ENCODE measurements at regions not wholly inside any gene's neighbourhood (a gene's known extent, or its start where the extent isn't known, plus 50 kb on each side); places are given as distances from the start of the nearest gene placed in this dataset.

DNA sequence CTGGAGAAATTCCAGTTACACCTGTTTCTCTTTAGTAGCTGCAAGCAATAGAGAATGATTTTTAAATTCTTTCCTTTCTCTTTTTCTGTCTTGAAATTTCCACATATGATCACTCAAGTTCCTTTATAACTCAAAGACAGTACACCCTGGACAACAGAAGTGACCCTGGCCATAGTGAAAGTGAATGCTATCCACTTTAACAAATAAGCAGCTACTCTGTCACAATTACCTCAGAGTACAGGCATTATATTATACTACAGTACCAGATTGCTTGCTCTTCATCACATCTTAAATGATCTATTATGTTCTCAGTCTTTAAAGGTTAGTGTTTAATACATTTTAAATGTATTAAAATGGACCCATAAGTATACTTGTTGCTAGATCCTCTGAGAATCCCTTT is 136.2 kb downstream of the KLF12 start:
- no peak for ATAC-seq

DNA sequence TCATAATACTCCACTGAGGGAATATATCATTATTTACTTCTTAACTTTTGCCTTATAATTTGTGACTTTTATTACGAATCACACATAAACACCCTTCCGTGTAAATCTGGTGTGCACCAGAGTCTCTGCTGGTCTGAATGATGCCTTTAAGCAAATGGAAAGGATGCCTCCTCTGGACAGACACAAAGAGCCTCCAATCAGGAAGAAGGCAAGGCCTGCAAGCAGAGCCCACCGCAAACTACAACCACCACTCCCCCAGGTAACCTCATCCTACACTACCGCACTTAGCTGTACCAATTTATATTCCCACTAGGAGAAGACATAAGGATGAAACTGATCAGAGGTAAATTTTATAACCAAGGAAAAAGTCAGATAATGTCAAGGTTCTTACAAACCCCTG is 137.6 kb downstream of the KLF12 start:
- ATAC-seq = no peak

DNA sequence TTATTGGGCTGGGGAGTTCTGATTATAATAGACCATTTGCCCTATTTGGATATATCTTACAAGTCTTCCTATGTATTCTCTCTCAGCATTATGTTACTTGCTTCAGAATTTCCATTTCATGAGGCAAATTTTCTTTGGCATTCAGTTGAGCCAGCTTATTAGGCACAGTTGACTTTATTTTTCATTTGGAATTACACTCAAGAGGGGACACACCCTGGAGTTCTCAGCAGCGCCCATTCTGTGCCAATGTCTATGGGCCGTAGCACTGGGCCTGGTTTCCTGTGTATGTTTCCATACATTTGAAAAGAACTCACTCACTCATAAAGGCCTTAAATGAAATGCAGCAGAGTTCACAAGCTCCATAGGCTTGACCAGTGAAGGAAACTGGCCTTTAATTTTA is 138.5 kb downstream of the KLF12 start:
- ATAC-seq = no peak

DNA sequence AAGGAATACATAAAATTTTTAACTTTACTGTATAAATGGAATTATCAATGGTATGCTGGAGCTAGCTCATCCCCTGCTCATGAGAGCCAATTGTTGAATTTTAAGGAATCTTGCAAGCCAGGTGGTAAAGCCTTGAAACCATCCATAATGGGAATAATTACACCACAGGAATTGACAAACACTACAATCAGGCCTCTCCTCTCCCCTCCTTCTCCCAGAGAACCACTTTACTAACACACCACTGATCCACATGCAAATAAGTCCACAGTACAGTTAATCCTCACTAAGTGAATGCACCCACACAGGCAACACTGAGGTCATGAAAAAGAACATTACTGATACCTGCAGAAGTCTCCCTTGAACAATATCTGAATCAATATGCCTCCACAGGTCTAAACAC is 140.5 kb downstream of the KLF12 start:
- ATAC-seq = peak; percentile 35

DNA sequence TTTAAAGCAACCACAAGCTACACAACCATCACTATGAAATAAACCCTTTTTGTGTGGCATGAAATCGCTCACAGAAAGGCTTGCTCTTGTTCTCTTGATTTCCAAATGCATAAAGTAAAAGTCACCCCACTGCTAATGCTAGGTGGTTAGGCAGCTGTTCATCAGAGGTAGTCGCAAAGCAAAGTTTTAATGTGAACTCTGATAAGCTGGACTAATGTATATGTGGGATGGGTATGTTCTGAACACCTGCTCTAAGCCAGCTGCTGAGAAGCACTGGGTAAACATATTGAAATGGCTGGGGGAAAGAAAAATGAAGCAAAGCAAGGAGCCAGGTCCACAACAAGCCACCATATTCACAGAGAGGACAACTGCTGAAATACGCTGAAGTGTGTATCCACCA is 142.3 kb downstream of the KLF12 start:
- ATAC-seq = no peak

DNA sequence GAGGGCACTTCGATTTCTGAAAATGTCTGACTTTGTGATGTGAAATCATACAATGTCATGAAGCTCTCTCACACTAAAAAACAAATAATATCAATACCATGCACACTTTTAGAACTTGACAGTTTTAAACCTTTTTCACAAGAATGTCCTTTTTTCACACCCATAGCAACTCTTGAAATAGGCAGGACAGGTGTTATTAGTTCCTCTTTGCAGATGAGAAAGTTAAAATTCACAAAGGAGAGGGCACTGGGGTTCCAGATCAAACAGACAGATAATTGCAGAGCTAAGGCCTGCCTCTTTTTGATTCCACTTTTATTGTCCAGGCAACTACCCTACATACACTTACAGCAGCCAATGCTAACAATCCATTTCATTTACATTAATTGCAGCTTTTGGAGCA is 142.8 kb downstream of the KLF12 start:
- no peak for ATAC-seq

DNA sequence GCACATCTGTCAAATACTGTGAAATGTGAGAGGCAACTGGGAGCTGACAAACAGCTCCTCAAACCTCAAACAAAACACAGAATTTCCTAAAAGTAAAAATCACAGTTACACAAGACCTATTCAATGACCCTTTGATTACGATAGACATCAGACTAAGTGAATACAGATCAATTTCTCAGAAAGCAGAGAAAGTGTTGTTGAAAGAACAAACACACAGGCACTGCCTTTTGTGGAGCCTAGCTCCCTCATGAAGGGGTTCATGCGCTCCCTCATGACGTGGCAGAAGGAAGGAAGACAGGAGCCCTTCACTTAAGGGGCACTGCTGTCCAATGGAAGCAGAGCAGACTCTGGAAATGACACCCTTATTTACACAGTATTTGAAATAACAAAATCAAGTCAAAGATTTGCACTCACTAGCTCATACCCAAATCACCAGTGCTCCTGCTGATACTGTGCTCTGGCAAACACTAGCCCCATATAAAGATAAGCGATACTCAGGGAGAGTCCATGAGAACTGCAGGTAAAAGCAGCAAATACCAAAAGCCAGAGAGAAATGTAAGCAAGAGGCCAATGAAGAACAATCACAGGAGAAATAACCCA is 144.9 kb downstream of the KLF12 start:
- ATAC-seq = no peak

DNA sequence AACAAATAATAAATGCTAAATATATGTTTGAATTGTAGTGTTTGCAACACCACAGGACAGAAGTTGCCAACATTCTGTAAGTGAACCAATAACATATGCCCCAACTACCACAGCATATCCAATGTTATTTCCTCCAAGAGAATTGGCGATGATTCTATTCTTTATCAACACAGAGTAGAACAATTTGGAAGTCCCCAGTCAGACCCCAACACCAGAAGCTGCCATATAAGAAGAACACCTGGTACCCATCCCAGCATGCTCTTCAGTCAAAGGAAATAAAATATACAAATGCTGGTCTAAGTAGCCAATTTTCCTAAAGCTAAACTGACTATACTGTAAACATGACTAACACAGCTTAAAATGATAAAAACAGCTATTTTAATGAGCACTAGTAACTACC is 145.7 kb downstream of the KLF12 start:
- ATAC-seq = no peak

DNA sequence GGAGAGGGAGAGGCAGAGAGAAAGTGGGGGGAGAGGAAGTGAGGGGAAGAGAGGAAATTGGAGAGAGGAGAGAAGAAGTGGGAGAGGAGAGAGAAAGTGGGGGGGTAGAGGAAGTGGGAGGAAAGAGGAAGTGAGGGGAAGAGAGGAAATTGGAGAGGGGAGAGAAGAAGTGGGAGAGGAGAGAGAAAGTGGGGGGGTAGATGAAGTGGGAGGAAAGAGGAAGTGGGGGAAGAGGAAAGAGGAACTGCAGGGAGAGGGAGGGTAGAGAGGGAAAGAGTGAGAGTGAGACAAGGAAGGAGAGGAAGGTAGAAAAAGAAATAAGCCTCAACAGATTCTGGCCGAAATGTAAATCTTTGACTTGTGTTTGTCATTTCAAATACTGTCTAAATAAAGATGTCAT is 146.6 kb downstream of the KLF12 start:
- ATAC-seq = no peak

DNA sequence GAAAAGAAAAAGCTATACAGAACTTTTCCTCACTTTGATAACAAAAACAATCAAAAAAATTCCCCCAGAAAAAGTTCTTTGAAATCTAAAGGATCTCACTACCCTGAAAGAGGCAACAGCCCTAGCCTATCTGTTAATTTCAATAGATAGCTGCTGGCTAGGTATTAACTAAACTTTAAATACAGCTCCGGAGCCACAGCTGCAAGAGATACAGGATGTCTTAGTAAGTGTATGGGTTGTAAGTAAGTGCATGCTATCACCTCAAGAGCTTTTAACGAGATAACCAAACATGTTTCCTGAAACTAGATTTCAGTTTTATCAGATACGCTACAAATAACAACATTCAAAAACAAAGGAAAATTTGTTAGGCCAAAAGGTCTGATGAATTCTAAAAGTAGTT is 148.4 kb downstream of the KLF12 start:
- no peak for ATAC-seq

DNA sequence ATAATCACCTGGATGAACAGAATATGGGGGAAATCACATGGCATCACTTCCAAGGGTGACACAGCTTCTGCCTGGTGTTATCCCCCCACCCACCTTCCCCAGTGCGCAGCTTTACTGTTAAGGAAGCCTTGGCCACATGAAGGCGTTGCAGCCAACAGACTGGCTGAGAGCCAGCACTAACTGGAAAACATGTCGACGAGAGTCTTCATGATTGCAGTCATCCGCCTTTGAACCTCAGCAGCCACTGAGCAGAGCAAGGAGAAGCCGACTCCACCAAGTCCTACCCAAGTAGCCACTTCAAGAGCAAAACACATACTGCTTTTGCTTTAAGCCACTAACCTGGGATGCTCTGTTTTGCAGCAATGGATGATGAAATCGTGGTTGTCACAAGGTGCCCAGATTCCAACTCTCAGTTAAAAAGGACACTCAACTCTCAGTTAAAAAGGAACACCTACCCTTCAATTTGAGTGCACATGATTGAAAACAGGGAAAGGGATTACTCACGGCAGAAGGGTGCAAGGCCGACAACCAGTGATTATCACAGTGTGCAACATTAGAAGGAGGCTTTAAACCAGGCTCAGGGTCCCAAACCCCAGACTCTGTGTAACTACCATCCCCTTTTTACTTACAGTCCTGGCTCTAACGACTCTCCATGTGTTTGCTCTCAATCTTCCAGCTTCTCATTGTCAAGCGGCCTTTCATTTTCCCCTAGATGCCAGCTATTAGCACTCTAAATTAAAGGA is 149.1 kb downstream of the KLF12 start:
- no peak for ATAC-seq

DNA sequence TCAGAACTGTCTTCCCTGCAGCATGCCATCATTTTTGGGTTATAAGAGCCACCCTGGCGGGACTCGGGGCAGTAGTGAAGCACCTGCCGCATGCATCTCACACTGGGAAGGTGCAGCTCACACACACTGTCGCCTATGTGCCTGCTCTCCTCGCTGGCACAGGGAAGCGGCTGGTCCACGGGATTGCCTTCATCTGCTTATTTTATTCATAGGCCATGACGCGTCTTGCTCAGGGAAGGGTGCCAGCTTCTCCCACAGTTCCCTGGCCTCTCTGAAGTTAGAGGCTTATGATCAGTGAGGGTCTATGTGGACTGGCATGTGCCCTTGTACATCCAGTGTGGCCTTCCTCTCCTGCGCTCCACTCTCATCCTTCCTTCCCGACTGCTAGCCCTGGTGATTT is 150.0 kb downstream of the KLF12 start:
- ATAC-seq = no peak

DNA sequence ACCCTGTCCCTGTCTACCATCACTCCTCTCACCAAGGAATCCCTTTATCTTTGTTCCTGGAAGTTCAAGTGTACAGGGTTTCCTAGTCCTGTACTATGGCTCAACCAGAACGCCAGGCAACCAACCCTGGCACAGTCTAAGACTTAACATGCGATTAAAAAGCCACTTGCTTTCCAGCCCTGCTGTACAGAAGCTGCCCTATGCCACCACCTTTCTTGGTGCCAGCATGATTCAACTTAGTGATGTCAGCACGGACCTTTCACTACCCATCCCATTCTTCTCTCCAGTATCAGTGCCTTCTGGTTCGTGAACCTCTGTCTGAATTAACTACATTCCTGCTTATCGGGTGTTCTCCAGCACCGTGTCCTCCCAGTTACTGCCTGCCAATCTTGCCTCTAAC is 151.1 kb downstream of the KLF12 start:
- ATAC-seq = no peak

DNA sequence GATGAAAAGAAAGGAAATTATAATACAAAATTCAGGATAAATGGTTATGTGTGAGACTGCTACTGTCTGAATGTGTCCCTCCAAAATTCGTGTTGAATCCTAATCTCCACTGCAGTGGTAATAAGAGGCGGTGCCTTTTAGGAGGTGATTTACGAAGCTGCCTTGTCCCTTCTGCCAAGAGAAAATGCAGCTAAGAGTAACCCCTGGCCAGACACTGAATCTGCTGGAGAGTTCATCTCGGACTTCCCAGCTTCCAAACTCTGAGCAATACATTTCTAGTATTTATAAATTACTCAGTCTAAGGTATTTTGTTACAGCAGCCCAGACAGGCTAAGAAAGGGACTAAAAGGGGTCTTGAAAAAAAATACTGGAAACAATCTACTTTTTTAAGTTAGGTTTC is 152.6 kb downstream of the KLF12 start:
- no peak for ATAC-seq

DNA sequence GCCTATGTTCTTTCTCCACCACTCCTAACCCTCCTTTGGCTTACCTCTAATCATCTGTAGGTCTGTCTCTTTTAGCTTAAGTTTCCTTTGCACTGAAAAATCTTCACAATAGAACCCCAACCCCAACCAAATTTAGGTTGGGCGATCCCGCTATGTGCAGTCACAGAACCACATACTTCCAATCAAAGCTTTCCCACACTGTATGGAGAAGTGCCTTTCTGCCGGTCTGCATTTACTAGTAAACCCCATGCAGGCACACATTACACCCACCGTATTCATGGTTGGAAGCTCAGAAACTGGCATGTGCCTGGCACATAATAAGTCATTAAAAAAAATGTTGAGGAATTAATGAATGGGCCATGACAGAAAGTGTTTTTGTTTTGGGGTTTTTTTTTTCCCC is 158.4 kb downstream of the KLF12 start:
- no peak for ATAC-seq

DNA sequence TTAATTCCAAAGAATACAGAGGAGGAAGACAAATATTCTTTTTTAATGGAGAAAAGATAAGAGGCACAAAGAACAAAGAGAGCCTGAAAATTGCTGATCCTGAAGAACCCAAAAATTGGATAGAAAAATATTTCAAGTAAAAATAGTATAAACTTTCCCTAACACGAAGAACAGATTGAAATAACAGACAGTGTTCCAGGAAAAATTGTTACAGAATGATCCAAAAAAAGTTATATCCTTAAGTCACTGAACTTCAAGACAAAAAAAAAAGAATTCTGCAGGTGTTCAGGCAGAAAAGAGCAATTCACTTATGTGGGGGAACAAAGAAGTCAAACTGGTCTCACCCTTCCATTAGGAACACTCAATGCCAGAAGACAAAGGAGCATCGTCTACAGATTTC is 160.2 kb downstream of the KLF12 start:
- ATAC-seq = no peak

DNA sequence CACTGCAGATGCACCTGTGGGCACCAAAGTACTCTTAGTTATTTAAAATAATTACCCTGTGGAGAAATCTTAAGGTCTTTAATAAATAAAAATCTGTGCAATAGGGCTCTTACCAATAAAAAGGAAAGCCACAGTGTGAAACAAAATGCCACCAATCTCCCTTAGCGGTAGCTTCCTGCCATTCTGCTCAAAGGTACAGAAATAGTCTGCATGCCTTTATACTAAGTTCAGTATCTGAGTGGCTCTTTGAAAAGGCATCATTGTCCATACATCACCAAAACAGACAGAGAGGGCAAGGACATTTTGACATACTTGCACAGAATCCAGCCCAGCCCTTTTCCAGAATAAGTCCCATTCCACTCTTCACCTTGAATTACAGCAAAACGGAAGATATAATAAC is 161.0 kb downstream of the KLF12 start:
- no peak for ATAC-seq

DNA sequence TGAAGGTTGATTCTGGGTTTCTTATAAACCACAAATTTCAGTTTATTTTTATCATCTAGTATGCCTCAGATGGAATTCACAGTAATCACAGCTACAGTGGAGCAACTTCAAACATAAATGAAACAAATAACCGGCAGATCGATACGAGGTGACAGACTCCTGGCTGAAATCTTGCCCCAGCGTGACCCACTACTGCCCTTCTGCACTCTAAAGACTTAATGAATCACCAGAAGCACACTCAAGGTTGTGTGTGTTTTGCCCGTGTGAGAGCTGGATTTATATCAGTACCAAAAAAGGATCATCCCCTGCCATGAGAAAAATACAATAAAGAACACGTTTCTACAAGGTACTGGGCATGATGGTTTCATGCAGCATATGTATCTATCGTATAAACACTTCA is 161.7 kb downstream of the KLF12 start:
- ATAC-seq = no peak

DNA sequence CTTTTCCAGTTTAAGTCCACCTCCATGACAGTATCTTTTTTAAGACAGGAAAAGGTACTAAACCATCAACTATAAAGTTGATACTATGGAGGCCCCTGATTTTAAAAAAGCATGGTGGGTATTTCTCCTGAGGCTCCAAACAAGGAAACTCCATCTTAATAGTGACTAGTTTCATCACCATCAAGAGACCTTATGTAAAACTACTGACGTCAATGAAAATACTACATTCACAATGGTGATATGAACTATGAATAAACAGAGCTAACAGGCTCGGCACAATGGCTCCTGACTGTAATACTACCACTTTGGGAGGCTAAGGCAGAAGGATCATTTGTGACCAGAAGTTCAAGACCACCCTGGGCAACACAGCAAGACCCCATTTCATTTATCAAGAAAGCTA is 162.7 kb downstream of the KLF12 start:
- ATAC-seq = no peak

DNA sequence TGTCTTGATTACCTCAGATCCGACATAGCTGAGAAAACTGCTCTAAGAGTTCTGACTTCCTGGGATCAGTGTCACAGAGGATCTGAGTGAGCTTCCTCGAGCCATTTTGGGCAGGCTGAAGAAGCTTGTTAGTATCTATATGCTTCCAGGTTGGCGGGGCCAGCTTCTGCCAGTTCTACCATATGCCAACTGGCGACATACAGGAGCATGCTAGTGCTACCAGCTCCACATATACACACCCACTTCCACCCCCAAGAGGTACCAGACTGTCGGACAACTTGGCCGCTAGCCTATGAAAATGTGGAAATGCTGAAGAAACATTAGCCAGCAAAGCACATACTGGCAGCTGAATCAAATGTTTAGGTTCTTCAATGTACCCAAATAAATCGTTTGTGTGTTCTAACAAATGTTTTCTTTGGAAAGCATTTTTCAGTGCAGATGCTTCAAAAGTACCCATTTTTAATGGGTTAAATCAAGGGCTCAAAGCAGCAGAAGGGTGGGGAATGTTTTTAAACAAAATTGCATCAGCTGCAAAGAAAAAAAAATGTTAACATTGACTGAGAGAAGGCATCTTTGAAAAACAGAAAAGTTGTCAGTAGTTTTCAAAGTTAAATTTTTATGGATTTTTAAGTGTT is 163.7 kb downstream of the KLF12 start:
- ATAC-seq = no peak

DNA sequence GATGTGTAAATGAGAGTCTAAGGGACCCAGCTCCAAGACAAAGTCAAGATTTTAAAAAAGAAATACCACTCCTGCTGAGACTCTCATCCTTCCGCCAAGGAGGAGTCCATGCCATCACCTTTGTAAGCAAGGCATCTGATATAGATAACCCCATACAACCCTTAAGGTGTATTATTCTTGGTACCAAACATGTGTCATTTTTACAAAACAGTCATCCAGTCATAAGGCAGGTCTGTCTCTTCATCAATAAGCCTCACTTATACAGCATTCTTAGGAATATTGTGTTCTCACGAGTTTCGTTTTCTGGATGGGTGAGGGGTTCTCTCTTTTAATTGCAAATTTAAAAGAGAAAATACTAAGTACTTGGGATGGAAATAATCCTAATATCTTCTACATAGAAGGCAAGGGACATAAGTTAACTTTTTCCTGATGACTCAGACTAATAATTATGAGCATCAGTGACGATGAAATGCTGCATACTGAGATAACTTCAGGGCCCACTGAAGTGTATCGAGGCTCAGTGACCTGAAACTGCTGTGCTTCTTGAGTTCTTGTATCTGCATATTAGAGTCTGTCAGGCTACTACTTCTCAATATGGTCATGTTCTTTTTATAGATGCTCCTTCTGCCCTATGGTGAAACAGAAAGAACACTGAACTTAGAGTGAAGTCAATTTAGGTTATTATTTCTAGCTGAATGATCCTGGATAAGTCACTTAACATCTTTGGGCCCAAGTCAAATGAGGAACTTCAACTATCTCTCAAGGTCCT is 166.6 kb downstream of the KLF12 start:
- ATAC-seq = peak; percentile 63

DNA sequence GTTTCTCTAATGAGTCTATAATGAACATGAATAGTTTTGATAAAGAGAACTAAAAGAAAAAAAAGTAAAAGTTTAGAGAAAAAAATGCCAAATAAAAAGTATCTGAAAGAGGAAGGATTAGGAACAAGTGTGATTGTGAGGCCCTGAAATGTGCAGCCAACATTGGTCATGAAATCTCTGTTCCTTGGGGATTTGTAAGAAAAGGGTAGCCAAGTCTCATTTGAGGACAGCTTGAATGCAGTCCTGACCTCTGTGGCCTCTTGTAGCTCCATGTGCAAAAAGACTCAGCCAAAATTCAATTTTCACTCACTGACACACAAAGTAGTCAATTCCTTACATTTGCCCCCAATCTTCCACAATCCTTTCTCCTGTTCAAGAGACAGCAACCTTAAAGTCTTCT is 167.9 kb downstream of the KLF12 start:
- no peak for ATAC-seq

DNA sequence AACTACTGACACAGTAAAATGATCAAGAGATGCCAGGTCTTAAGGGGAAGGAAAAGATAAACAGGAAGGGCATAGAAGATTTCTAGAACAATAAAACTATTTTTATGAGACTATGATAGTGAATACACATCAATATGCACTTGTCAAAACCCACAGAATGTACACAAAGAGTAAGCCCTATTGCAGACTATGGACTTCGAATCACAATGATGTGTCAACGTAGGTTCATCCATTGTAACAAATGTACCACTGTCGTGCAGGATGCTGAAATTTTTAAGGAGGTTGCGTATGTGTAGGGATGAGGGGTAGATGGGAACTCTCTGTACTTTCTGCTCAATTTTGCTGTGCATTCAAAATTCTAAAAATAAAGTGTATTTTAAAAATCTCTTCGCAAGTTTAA is 171.9 kb downstream of the KLF12 start:
- ATAC-seq = no peak

DNA sequence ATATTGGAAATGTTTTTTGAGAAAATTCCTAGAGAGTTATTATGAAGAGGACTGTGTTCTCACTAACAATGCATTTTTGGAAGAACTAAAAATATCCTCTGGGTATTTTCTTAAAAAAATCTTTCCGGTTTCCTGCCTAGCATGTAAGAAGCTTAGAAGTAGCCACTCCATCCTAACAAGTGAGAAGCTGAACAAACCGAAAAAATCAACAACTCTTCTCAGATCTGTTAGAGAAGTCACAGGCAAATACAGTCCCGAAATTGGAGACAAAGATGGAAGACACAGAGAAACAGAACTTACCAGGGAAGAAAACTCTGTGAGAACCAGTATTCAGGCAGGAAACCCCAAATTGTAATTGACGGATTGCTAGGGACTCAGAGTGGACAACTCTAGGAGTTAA is 173.0 kb downstream of the KLF12 start:
- no peak for ATAC-seq

All from esophagus mucosa (tissue), 1 donor.